Calu3 (cell line): ENCODE measurements at regions not wholly inside any gene's neighbourhood (a gene's known extent, or its start where the extent isn't known, plus 50 kb on each side); places are given as distances from the start of the nearest gene placed in this dataset.

Experiments
- BruUV-seq: library from RNA; stranded (reverse); fragments of 400-500 nt; replicated peaks from 2 replicates; lab custom pipeline; 2021; lab: Mats Ljungman, UMichigan
- CTCF ChIA-PET: fragments of 300-600 bp; sonication (Branson Sonifier 250); formaldehyde crosslinking; loops from one replicate; lab custom pipeline; 2022; ENCODE audit warnings: antibody characterized with exemption; lab: Charles Lee
- DNase-seq: peaks from one replicate; pipeline ENCODE4 v3.0.0; 2022
- H3K27ac Mint-ChIP-seq: one replicate; pipeline ENCODE4 v1.8.0; 2022; ENCODE audit warnings: mixed read lengths; ENCODE audit not compliant: unreplicated experiment
- H3K27me3 Mint-ChIP-seq: one replicate; pipeline ENCODE4 v1.8.0; 2022; ENCODE audit warnings: mixed read lengths; ENCODE audit not compliant: unreplicated experiment
- H3K36me3 Mint-ChIP-seq: one replicate; pipeline ENCODE4 v1.8.0; 2022; ENCODE audit warnings: mild to moderate bottlenecking, moderate library complexity, mixed read lengths; ENCODE audit not compliant: insufficient read depth, unreplicated experiment
- H3K4me1 Mint-ChIP-seq: one replicate; pipeline ENCODE4 v1.8.0; 2022; ENCODE audit warnings: mild to moderate bottlenecking, low read depth, mixed read lengths; ENCODE audit not compliant: unreplicated experiment
- H3K4me3 Mint-ChIP-seq: one replicate; pipeline ENCODE4 v1.8.0; 2022; ENCODE audit warnings: mild to moderate bottlenecking, low read depth, moderate library complexity, mixed read lengths; ENCODE audit not compliant: unreplicated experiment
- H3K9me3 Mint-ChIP-seq: one replicate; pipeline ENCODE4 v1.8.0; 2022; ENCODE audit warnings: low read depth, mixed read lengths; ENCODE audit not compliant: unreplicated experiment
- CTCF ChIP-seq: fragments of 200-600 bp; IDR thresholded peaks from one replicate; pipeline ENCODE4 v1.8.0; 2022; ENCODE audit warnings: antibody characterized with exemption; ENCODE audit not compliant: unreplicated experiment
- intact Hi-C: fragments of 100-400 bp; cut with micrococcal nuclease; formaldehyde crosslinking; loops from one replicate; pipeline ENCODE4 v1.10.0; 2022; ENCODE audit not compliant: unreplicated experiment

DNA sequence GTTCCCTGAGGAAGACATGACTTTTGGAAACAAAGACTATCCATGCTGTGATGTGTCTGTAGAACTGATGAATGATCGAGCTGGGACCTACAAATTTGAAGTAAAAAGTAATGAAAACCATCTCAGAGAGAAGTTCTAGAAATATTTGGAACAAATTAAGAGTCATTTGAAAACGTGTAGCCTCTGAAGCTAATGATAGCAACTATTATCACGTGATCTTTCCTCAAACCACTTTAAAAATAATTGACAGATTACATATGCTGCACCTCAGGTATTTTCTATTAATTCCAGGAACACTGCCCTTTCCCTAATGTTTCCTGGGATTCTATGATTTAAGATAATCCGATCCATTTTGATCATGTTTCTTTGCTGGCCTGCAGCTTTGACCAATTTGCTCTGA, 990.3 kb downstream of the CDH8 start:
- no peak for DNase-seq
- no TSS peak for BruUV-seq
- Mint-ChIP-seq H3K36me3 (no peaks in the 10 kb centered on the region), H3K27me3 (no peaks in the 10 kb centered on the region), H3K9me3 (peaks cover 20% of the 10 kb centered on the region), H3K27ac (no peak overlapping the region), H3K4me3 (no peak overlapping the region), H3K4me1 (no peaks in the 10 kb centered on the region)
- no peak for TF ChIP-seq CTCF
- CTCF ChIA-PET = no interaction called here
- intact Hi-C loops = no loop called here

DNA sequence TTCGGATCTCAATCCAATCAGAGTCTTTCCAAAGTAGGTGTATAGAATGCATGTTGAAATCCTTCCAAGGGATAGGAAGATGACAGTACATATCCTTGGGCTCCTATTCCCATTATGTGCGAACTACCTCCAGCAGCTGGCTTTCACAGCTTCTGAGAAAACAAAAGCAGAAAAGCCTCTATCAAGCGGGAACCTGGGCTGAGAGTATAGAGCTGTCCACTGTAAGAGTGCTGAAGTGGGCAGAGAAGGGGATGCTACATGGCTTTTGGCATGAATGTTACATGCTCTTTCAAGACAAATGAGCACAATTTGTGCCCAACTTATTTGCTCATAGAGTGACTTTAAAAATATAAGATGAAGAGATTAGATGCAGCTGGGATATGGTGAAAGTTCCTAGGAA, 993.5 kb downstream of the CDH8 start:
- Mint-ChIP-seq H3K4me1 (no peaks in the 10 kb centered on the region), H3K27ac (no peak overlapping the region), H3K9me3 (peaks cover 14% of the 10 kb centered on the region), H3K4me3 (no peak overlapping the region), H3K36me3 (no peaks in the 10 kb centered on the region), H3K27me3 (no peaks in the 10 kb centered on the region)
- CTCF ChIA-PET = no interaction called here
- no peak for TF ChIP-seq CTCF
- no peak for DNase-seq
- no TSS peak for BruUV-seq
- intact Hi-C loops = no loop called here

GRCh38 chr16:61030616-61031015, 1005.6 kb downstream of the CDH8 start:
- H3K9me3 Mint-ChIP-seq = peaks cover 11% of the 10 kb centered on the region
- no peak for DNase-seq
- H3K4me1 Mint-ChIP-seq = no peaks in the 10 kb centered on the region
- H3K27me3 Mint-ChIP-seq = no peaks in the 10 kb centered on the region
- H3K4me3 Mint-ChIP-seq = no peak overlapping the region
- no TSS peak for BruUV-seq
- no peak overlapping the region for H3K27ac Mint-ChIP-seq
- no peak for TF ChIP-seq CTCF
- no peaks in the 10 kb centered on the region for H3K36me3 Mint-ChIP-seq
- CTCF ChIA-PET = no interaction called here
- intact Hi-C loops = no loop called here

DNA sequence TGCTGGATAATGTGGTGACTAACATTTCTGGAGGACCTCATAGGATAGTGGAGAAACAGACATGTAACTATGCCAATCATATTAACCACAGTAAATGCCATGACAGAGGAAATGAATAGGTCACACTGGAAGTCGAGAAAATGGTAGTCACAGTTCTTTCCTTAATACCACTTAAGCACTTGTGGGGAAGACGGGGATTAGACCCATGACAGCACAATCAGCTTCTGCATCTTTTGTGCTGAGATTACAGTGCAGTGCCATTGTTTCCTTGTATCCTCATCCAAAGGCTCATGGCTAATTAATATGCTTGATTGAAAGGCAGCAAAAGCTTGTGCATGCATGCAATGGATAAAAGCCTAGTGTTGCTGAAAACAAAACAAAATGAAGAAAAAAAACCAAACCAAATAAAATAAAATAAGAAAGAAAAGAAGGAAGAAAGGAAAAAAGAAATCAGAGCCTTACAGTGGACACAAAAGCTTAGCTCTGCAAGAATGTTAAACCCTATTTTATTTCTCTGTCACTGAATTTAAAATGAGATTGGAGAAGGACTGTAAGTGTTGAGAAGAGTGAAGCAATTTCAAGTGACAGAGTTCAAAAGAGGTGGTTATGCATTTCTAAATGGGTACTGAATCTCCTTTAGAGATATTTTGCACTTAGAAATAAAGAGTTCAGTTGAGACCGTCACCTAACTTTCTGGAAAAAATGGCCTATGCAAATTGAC, 1011.9 kb downstream of the CDH8 start:
- H3K9me3 Mint-ChIP-seq = peaks cover 19% of the 10 kb centered on the region
- H3K27ac Mint-ChIP-seq = no peak overlapping the region
- intact Hi-C loops = no loop called here
- TF ChIP-seq CTCF = no peak
- BruUV-seq = no TSS peak
- no peak for DNase-seq
- no peaks in the 10 kb centered on the region for H3K4me1 Mint-ChIP-seq
- no peaks in the 10 kb centered on the region for H3K36me3 Mint-ChIP-seq
- H3K4me3 Mint-ChIP-seq = no peak overlapping the region
- CTCF ChIA-PET = no interaction called here
- no peaks in the 10 kb centered on the region for H3K27me3 Mint-ChIP-seq
